Prostate gland (tissue), 2 donors: ENCODE measurements at regions not wholly inside any gene's neighbourhood (a gene's known extent, or its start where the extent isn't known, plus 50 kb on each side); places are given as distances from the start of the nearest gene placed in this dataset.

Source experiments
- CTCF ChIP-seq, 4 experiments: fragments of 200-600 bp in 2 of 4; fragments of 450-650 bp in 2 of 4; sonication (generic) in 2 of 4; IDR thresholded peaks; 1 replicate in 3 of 4; 2 replicates in 1 of 4; pipeline ENCODE4 v1.5.1; 2016 to 2019; ENCODE audit warnings: antibody characterized with exemption in 4 of 4, mild to moderate bottlenecking in 2 of 4, moderate library complexity in 2 of 4
- POLR2A ChIP-seq: fragments of 450-650 bp; IDR thresholded peaks from one replicate; pipeline ENCODE4 v1.6.1; 2016; ENCODE audit warnings: antibody characterized with exemption, mild to moderate bottlenecking
- POLR2AphosphoS5 ChIP-seq: sonication (generic); formaldehyde crosslinking; IDR thresholded peaks from one replicate; pipeline ENCODE4 v1.6.1; 2017; ENCODE audit warnings: antibody characterized with exemption

DNA sequence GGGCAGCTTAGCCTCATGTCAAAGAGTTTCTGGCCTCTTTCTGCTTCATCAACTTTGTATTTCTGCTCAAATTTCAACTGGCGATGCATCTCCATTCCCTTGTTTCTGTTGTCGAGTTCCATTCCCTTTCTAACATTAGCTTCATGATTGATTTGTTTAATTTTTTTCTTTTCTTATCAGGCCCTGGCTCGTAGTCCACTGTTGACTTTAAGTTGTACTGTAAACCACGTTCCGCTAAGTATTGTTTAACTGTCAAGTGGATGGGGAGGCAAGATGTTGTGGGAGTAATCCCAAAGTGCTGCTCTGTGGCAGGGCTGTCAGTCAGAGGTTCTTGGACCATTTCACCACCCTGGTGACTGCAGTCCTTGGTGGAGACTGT, 309.1 kb downstream of the PSAT1 start:
- TF ChIP-seq CTCF (IDR thresholded peaks at IDR 0.05) = no peak
- no peak for TF ChIP-seq POLR2A
- TF ChIP-seq POLR2AphosphoS5 = no peak
